ENCODE measurements at regions not wholly inside any gene's neighbourhood (a gene's known extent, or its start where the extent isn't known, plus 50 kb on each side); places are given as distances from the start of the nearest gene placed in this dataset.

GRCh38 chr9:73543727-73544126 is 392.1 kb downstream of the ANXA1 start:
- TF ChIP-seq CTCF (IDR thresholded peaks at IDR 0.05; ENCODE audit: low read length), result no peak
- no peak for TF ChIP-seq EZH2 (IDR thresholded peaks at IDR 0.05; ENCODE audit: borderline replicate concordance, low read length)
